PC-9 (cell line): ENCODE measurements at regions not wholly inside any gene's neighbourhood (a gene's known extent, or its start where the extent isn't known, plus 50 kb on each side); places are given as distances from the start of the nearest gene placed in this dataset.

Experiments used
- EZH2 ChIP-seq: fragments of 200-600 bp; sonication (generic); IDR thresholded peaks from 2 replicates; pipeline ENCODE4 v1.8.0; 2017; ENCODE audit warnings: antibody characterized with exemption, low read depth
- TF ChIP-seq, protein P1 (sequence below): fragments of 200-600 bp; sonication (generic); conservative IDR thresholded peaks from 2 replicates; pipeline ENCODE4 v1.6.1; 2017; ENCODE audit warnings: mixed run types, antibody characterized with exemption, mild to moderate bottlenecking, moderate library complexity

DNA sequence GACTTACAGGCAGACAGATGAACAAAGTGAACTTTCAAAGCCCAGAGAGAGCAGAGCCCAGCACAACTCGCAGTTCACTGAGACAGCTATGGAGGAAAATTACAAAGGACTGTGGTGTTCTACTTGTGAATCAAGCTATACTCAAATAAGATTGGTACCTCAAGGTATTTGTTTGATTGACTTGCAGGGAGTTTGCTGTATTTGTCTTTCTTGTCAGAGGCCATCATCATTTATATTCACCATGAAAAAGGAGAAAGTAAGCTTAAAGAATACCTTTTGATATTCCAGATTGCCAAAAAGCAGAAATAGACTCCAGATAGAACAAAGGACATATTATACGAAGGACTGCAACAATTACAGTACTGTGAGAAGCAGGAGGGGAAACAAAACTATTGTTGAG lies 1047.9 kb downstream of the RPA4 start:
- TF ChIP-seq, protein P1, sequence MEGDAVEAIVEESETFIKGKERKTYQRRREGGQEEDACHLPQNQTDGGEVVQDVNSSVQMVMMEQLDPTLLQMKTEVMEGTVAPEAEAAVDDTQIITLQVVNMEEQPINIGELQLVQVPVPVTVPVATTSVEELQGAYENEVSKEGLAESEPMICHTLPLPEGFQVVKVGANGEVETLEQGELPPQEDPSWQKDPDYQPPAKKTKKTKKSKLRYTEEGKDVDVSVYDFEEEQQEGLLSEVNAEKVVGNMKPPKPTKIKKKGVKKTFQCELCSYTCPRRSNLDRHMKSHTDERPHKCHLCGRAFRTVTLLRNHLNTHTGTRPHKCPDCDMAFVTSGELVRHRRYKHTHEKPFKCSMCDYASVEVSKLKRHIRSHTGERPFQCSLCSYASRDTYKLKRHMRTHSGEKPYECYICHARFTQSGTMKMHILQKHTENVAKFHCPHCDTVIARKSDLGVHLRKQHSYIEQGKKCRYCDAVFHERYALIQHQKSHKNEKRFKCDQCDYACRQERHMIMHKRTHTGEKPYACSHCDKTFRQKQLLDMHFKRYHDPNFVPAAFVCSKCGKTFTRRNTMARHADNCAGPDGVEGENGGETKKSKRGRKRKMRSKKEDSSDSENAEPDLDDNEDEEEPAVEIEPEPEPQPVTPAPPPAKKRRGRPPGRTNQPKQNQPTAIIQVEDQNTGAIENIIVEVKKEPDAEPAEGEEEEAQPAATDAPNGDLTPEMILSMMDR = no peak
- no peak for TF ChIP-seq EZH2
